Fibroblast of lung (primary cell): ENCODE measurements at regions not wholly inside any gene's neighbourhood (a gene's known extent, or its start where the extent isn't known, plus 50 kb on each side); places are given as distances from the start of the nearest gene placed in this dataset.
"Not testable (repeated sequence)": the region's sequence is repeated elsewhere in the genome, so short reads cannot be mapped to it uniquely, and the experiment has no call there.

Experiments
- DNase-seq, 2 donors: peaks; one replicate each; pipeline versions ENCODE4 v3.0.0 to v3.0.0-alpha.2; 2010; ENCODE audit warnings: low read depth in 2 of 2
- H2AFZ ChIP-seq: 2 replicates; pipeline ENCODE4 v1.5.1; 2012; ENCODE audit warnings: low read length, control low read depth, inconsistent platforms
- H3K27ac ChIP-seq: 2 replicates; pipeline ENCODE4 v1.5.1; 2011; ENCODE audit warnings: low read length, control low read depth; ENCODE audit not compliant: insufficient read depth
- H3K27me3 ChIP-seq: 2 replicates; pipeline ENCODE4 v1.5.1; 2011; ENCODE audit warnings: mild to moderate bottlenecking, low read length; ENCODE audit not compliant: control insufficient read depth, insufficient read depth
- H3K36me3 ChIP-seq: 2 replicates; pipeline ENCODE4 v1.5.1; 2011; ENCODE audit warnings: low read length; ENCODE audit not compliant: control insufficient read depth, insufficient read depth
- H3K4me1 ChIP-seq: 2 replicates; pipeline ENCODE4 v1.5.1; 2011; ENCODE audit warnings: low read length; ENCODE audit not compliant: control insufficient read depth, insufficient read depth; ENCODE audit errors: extremely low read depth
- H3K4me2 ChIP-seq: 2 replicates; pipeline ENCODE4 v1.5.1; 2011; ENCODE audit warnings: low read length, control low read depth; ENCODE audit not compliant: insufficient read depth; ENCODE audit errors: extremely low read depth
- H3K4me3 ChIP-seq, 4 experiments: fragments of 200-600 bp in 1 of 4; sonication (generic) in 1 of 4; replicated peaks in 1 of 4; 2 replicates each; pipeline ENCODE4 v1.5.1; 2011 to 2016; ENCODE audit warnings: low read length in 4 of 4, low read depth in 3 of 4, mild to moderate bottlenecking in 3 of 4, control low read depth in 2 of 4, inconsistent platforms in 1 of 4, mixed read lengths in 1 of 4; ENCODE audit not compliant: insufficient read depth in 1 of 4; ENCODE audit errors: control extremely low read depth in 1 of 4
- H3K79me2 ChIP-seq: 2 replicates; pipeline ENCODE4 v1.5.1; 2012; ENCODE audit warnings: mild to moderate bottlenecking, low read length, inconsistent platforms; ENCODE audit not compliant: control insufficient read depth, insufficient read depth
- H3K9ac ChIP-seq: 2 replicates; pipeline ENCODE4 v1.5.1; 2011; ENCODE audit warnings: mild to moderate bottlenecking, low read length, control low read depth; ENCODE audit not compliant: insufficient read depth
- H3K9me3 ChIP-seq: 2 replicates; pipeline ENCODE4 v1.5.1; 2012; ENCODE audit warnings: low read depth, low read length; ENCODE audit not compliant: control insufficient read depth, insufficient read depth
- H4K20me1 ChIP-seq: 2 replicates; pipeline ENCODE4 v1.5.1; 2011; ENCODE audit warnings: low read length; ENCODE audit not compliant: control insufficient read depth, insufficient read depth; ENCODE audit errors: extremely low read depth
- CTCF ChIP-seq, 2 donors: IDR thresholded peaks in 1 of 2; conservative IDR thresholded peaks in 1 of 2; 1 replicate in 1 of 2; 2 replicates in 1 of 2; pipeline ENCODE4 v1.5.1; 2011 to 2012; ENCODE audit warnings: low read length in 2 of 2, control low read depth in 1 of 2, inconsistent platforms in 1 of 2, low read depth in 1 of 2, mild to moderate bottlenecking in 1 of 2
- EZH2 ChIP-seq: IDR thresholded peaks from 2 replicates; pipeline ENCODE4 v1.5.1; 2012; ENCODE audit warnings: low read length, control low read depth, mild to moderate bottlenecking; ENCODE audit errors: missing control alignments

GRCh38 chr12:72753571-72753970, 481.4 kb downstream of the TRHDE start:
- Histone ChIP-seq H3K4me2 (no peak overlapping the region), H3K4me1 (no peaks in the 10 kb centered on the region), H3K36me3 (no peaks in the 10 kb centered on the region), H3K9ac (no peak overlapping the region), H3K27me3 (no peaks in the 10 kb centered on the region), H2AFZ (no peak overlapping the region), H3K4me3 (no peak overlapping the region), H4K20me1 (no peaks in the 10 kb centered on the region), H3K79me2 (no peaks in the 10 kb centered on the region), H3K9me3 (no peaks in the 10 kb centered on the region), H3K27ac (no peak overlapping the region)
- DNase-seq, result no peak
- TF ChIP-seq CTCF (conservative IDR thresholded peaks at IDR 0.05 in 1 of 2, IDR thresholded peaks at IDR 0.05 in 1 of 2; ENCODE audit: low read depth in 1 of 2, low read length in 2 of 2) (no peak), EZH2 (no peak)

GRCh38 chr12:72754026-72754425, 481.9 kb downstream of the TRHDE start:
- not testable (repeated sequence) for DNase-seq, H3K9me3 ChIP-seq, H3K27me3 ChIP-seq, H3K9ac ChIP-seq, H2AFZ ChIP-seq, H3K4me3 ChIP-seq, H3K4me1 ChIP-seq, H3K36me3 ChIP-seq, H3K79me2 ChIP-seq, H3K4me2 ChIP-seq, H3K27ac ChIP-seq, H4K20me1 ChIP-seq

- no peak for DNase-seq
- no peak overlapping the region for H2AFZ ChIP-seq
- no peaks in the 10 kb centered on the region for H3K4me1 ChIP-seq
- no peak overlapping the region for H3K9ac ChIP-seq
- H3K79me2 ChIP-seq, result no peaks in the 10 kb centered on the region
- H3K4me3 ChIP-seq, result no peak overlapping the region
- no peak overlapping the region for H3K4me2 ChIP-seq
- H3K27me3 ChIP-seq, result no peaks in the 10 kb centered on the region
- H3K9me3 ChIP-seq, result no peaks in the 10 kb centered on the region
- no peaks in the 10 kb centered on the region for H3K36me3 ChIP-seq
- no peaks in the 10 kb centered on the region for H4K20me1 ChIP-seq
- H3K27ac ChIP-seq, result no peak overlapping the region
- TF ChIP-seq CTCF (conservative IDR thresholded peaks at IDR 0.05 in 1 of 2, IDR thresholded peaks at IDR 0.05 in 1 of 2; ENCODE audit: low read depth in 1 of 2, low read length in 2 of 2) (no peak), EZH2 (no peak)
Measured at GRCh38 chr12:72766517-72766916, 494.3 kb downstream of the TRHDE start.

- no peaks in the 10 kb centered on the region for H3K4me1 ChIP-seq
- no peaks in the 10 kb centered on the region for H3K36me3 ChIP-seq
- no peak overlapping the region for H2AFZ ChIP-seq
- no peak overlapping the region for H3K4me3 ChIP-seq
- H3K79me2 ChIP-seq, result no peaks in the 10 kb centered on the region
- no peaks in the 10 kb centered on the region for H3K9me3 ChIP-seq
- no peak for DNase-seq
- no peaks in the 10 kb centered on the region for H3K27me3 ChIP-seq
- H3K4me2 ChIP-seq, result no peak overlapping the region
- no peaks in the 10 kb centered on the region for H4K20me1 ChIP-seq
- TF ChIP-seq EZH2 (no peak), CTCF (conservative IDR thresholded peaks at IDR 0.05 in 1 of 2, IDR thresholded peaks at IDR 0.05 in 1 of 2; ENCODE audit: low read depth in 1 of 2, low read length in 2 of 2) (no peak)
- H3K27ac ChIP-seq, result no peak overlapping the region
- H3K9ac ChIP-seq, result no peak overlapping the region
Measured at GRCh38 chr12:72774023-72774422, 501.9 kb downstream of the TRHDE start.
